ENCODE measurements at regions not wholly inside any gene's neighbourhood (a gene's known extent, or its start where the extent isn't known, plus 50 kb on each side); places are given as distances from the start of the nearest gene placed in this dataset.

DNA sequence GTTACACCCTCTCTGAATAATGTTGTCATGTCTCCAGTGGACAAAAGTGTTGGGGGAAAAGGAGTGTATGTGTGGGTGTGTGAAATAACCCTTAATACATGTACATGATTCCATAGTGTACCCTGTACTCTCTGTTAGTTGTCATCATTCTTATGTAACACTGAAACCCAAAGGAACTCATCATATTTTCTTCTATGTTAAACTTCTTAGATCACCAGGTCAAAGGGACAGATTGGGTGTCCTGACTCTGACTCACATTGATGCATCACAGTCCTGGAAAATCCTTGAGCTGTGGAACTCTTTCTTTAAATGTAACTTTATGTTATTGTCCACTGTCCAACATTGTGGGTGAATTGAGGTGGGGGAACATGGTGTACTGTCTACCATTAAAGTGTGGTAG lies 350.5 kb downstream of the DHX35 start:
- DNase-seq (ENCODE audit: low read depth), result no peak
- Histone ChIP-seq H3K36me3 (ENCODE audit: control insufficient read depth, insufficient read depth, low read length, severe bottlenecking) (no peaks in the 10 kb centered on the region), H3K4me3 (ENCODE audit: low read length) (no peak overlapping the region), H3K4me1 (ENCODE audit: control insufficient read depth, insufficient read depth, low read length) (peaks cover 11% of the 10 kb centered on the region), H3K9me3 (ENCODE audit: control insufficient read depth, low read length) (peaks cover 8% of the 10 kb centered on the region), H3K9ac (ENCODE audit: low read length) (no peak overlapping the region), H3K27me3 (replicated peaks; ENCODE audit: control insufficient read depth, insufficient read depth, low read length) (peaks cover 37% of the 10 kb centered on the region)

DNA sequence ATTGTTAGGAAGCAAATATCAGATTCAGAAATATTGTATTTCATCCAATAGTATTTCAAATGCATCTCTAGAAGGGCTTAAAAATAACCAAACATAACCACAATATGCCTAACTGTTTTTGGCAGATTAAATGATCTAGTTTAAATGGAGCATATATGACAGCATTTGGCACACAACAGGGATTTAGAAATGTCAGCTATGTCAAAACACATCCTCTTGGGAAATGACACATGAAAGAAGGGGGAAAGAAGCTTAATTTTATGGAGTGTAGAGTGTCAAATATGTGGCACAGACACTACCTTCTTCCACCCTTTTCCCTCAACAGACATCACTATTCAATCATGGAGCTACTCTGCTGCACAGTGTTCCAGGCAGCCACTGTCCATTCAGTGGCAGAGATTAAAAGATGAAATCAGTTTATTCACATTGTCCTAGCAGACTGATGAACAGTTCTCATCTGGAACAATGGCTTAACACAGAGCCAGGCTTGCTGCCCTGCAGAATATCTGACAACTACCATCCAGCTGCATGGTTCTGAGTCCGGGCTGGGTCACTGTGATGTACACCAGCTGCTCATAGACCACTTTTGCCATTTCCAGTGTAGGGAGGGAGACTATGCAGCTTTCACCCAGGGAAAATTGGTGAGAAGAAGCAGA lies 349.8 kb downstream of the DHX35 start:
- H3K27me3 ChIP-seq (replicated peaks; ENCODE audit: control insufficient read depth, insufficient read depth, low read length), result peaks cover 37% of the 10 kb centered on the region
- no peak for DNase-seq (ENCODE audit: low read depth)
- peaks cover 10% of the 10 kb centered on the region for H3K9me3 ChIP-seq (ENCODE audit: control insufficient read depth, low read length)
- no peak overlapping the region for H3K9ac ChIP-seq (ENCODE audit: low read length)
- H3K4me3 ChIP-seq (ENCODE audit: low read length), result no peak overlapping the region
- H3K36me3 ChIP-seq (ENCODE audit: control insufficient read depth, insufficient read depth, low read length, severe bottlenecking), result no peaks in the 10 kb centered on the region
- peaks cover 11% of the 10 kb centered on the region for H3K4me1 ChIP-seq (ENCODE audit: control insufficient read depth, insufficient read depth, low read length)

- DNase-seq (ENCODE audit: low read depth), result no peak
- H3K9me3 ChIP-seq (ENCODE audit: control insufficient read depth, low read length), result peaks cover 10% of the 10 kb centered on the region
These were observed 348.3 kb downstream of the DHX35 start for GRCh38 chr20:39310363-39310995.

DNA sequence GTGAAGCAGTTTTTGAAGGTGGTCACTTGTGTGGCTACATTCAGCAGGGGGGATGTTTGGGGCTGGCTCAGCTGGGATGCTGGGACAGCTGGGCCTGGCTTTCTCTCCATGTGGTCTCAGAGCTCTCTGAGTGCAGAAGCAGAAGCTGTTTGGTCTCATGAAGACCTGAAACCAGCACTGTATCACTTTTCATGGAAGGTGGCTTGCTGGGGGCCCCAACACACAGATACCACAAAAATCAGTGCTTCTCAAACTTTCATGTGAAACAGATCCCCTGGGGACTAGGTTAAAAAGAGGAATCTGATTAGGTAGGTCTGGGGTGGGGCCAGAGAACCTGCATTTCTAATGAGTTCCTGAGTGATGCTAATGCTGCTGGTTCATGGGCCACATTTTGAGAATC lies 347.3 kb downstream of the DHX35 start:
- Histone ChIP-seq H3K4me3 (ENCODE audit: low read length) (no peak overlapping the region), H3K9me3 (ENCODE audit: control insufficient read depth, low read length) (peaks cover 10% of the 10 kb centered on the region), H3K4me1 (ENCODE audit: control insufficient read depth, insufficient read depth, low read length) (peaks cover 11% of the 10 kb centered on the region), H3K9ac (ENCODE audit: low read length) (no peak overlapping the region), H3K27me3 (replicated peaks; ENCODE audit: control insufficient read depth, insufficient read depth, low read length) (peaks cover 39% of the 10 kb centered on the region), H3K36me3 (ENCODE audit: control insufficient read depth, insufficient read depth, low read length, severe bottlenecking) (no peaks in the 10 kb centered on the region)
- no peak for DNase-seq (ENCODE audit: low read depth)

More at GRCh38 chr20:39310363-39310995, 348.3 kb downstream of the DHX35 start:
- H3K4me3 ChIP-seq (ENCODE audit: low read length), result no peak overlapping the region
- peaks cover 32% of the 10 kb centered on the region for H3K27me3 ChIP-seq (replicated peaks; ENCODE audit: control insufficient read depth, insufficient read depth, low read length)
- H3K9ac ChIP-seq (ENCODE audit: low read length), result no peak overlapping the region
- H3K36me3 ChIP-seq (ENCODE audit: control insufficient read depth, insufficient read depth, low read length, severe bottlenecking), result no peaks in the 10 kb centered on the region
- H3K4me1 ChIP-seq (ENCODE audit: control insufficient read depth, insufficient read depth, low read length), result peaks cover 11% of the 10 kb centered on the region

- Histone ChIP-seq H3K36me3 (ENCODE audit: control insufficient read depth, insufficient read depth, low read length, severe bottlenecking) (no peaks in the 10 kb centered on the region), H3K4me1 (ENCODE audit: control insufficient read depth, insufficient read depth, low read length) (no peaks in the 10 kb centered on the region), H3K27me3 (replicated peaks; ENCODE audit: control insufficient read depth, insufficient read depth, low read length) (peaks cover 25% of the 10 kb centered on the region), H3K9me3 (ENCODE audit: control insufficient read depth, low read length) (no peaks in the 10 kb centered on the region), H3K4me3 (ENCODE audit: low read length) (no peak overlapping the region), H3K9ac (ENCODE audit: low read length) (no peak overlapping the region)
- no peak for DNase-seq (ENCODE audit: low read depth)
These were observed 340.2 kb downstream of the DHX35 start for GRCh38 chr20:39302312-39302711.

- Histone ChIP-seq H3K36me3 (ENCODE audit: control insufficient read depth, insufficient read depth, low read length, severe bottlenecking) (no peaks in the 10 kb centered on the region), H3K4me1 (ENCODE audit: control insufficient read depth, insufficient read depth, low read length) (no peaks in the 10 kb centered on the region), H3K4me3 (ENCODE audit: low read length) (no peak overlapping the region), H3K27me3 (replicated peaks; ENCODE audit: control insufficient read depth, insufficient read depth, low read length) (peaks cover 10% of the 10 kb centered on the region), H3K9me3 (ENCODE audit: control insufficient read depth, low read length) (peaks cover 3% of the 10 kb centered on the region), H3K9ac (ENCODE audit: low read length) (no peak overlapping the region)
- DNase-seq (ENCODE audit: low read depth), result no peak
These were observed 337.6 kb downstream of the DHX35 start for GRCh38 chr20:39299783-39300182.

DNA sequence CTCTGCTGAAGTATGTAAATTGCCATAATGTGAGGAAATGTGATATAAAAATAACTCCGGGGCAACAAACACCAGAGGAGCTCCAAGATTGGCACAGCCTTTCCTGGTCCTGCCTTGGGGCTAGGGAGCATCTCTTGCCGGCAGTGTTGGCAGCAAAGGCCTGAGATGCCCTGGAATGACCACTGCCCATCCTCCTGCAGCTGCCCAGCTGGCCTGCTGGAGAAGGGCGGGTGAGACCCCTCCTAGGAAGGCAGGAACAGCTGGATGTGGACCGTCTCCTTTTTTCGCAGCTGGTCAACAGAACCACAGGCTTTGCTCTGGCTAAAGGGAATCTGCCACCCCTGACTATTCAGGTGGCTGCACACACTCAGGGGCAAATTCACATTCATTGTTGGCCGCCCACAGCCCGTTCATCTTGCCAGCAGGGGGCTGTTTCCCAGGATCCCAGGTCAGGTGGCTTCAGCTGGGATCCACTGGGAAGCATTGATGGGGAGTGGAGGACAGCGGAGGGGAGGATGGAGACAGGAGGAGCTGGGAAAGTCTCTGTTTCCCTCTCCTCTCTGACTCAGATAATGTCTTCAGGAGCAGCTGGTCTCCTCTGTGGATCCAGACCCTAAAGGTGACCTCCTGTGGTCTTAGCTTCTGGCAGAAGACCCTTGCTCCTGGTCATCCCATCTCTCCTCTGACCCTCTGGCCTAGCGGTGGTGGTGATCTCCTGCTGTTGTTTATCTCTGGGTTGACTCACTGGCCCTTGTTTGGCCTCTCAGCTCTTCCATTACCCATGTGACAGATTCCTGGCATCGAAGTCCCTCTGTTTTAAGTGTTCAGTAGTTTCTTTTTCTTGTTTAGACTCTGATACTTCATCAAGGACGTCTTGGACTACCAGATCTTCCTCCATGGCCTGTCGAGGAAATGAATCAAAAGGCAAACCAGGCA lies 336.7 kb downstream of the DHX35 start:
- H3K9ac ChIP-seq (ENCODE audit: low read length), result no peak overlapping the region

DNA sequence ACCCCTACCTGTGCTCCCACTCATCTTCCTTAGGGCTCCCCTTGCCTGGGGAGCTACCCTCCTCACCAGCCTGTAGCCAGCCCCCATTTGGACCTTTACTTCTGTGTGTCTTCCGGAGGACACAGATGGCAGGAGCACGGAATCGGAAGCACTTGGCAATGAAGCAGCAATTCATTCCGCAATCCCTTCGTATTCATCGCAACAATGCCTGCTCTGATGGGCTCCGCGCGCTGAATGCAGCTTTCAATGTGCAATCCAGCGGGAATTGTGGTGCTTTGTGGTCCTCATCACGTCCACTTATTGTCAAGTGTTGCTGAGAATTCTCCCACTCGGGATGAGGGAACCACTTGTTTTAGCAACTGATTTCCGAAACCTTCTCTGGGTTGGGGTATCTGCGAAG lies 336.0 kb downstream of the DHX35 start:
- Histone ChIP-seq H3K4me1 (ENCODE audit: control insufficient read depth, insufficient read depth, low read length) (no peaks in the 10 kb centered on the region), H3K36me3 (ENCODE audit: control insufficient read depth, insufficient read depth, low read length, severe bottlenecking) (no peaks in the 10 kb centered on the region), H3K27me3 (replicated peaks; ENCODE audit: control insufficient read depth, insufficient read depth, low read length) (peaks cover 2% of the 10 kb centered on the region), H3K9ac (ENCODE audit: low read length) (no peak overlapping the region), H3K9me3 (ENCODE audit: control insufficient read depth, low read length) (peaks cover 3% of the 10 kb centered on the region), H3K4me3 (ENCODE audit: low read length) (no peak overlapping the region)
- no peak for DNase-seq (ENCODE audit: low read depth)

More for the DNA sequence above, 336.7 kb downstream of the DHX35 start:
- no peak overlapping the region for H3K4me3 ChIP-seq (ENCODE audit: low read length)
- peaks cover 3% of the 10 kb centered on the region for H3K9me3 ChIP-seq (ENCODE audit: control insufficient read depth, low read length)
- DNase-seq (ENCODE audit: low read depth), result no peak
- no peaks in the 10 kb centered on the region for H3K4me1 ChIP-seq (ENCODE audit: control insufficient read depth, insufficient read depth, low read length)
- peaks cover 4% of the 10 kb centered on the region for H3K27me3 ChIP-seq (replicated peaks; ENCODE audit: control insufficient read depth, insufficient read depth, low read length)
- H3K36me3 ChIP-seq (ENCODE audit: control insufficient read depth, insufficient read depth, low read length, severe bottlenecking), result no peaks in the 10 kb centered on the region

DNA sequence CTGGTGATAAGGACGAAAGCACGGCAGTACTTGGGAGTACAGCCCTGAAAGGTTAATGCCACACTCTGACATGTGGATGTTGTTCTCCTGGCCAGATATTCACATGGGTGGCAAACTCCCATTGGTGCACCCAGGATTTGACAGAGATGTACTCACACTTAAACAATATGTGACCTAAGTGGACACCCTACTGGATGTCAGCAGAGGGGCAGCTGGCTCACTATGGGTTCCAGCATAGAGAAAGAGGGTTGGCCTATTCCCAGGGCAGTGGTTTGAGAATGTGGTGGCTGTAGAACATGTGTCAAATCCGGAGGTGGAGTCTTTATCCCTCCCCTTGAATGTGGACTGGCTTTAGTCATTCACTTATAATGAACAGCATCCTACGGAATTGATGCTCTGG lies 333.2 kb downstream of the DHX35 start:
- Histone ChIP-seq H3K27me3 (replicated peaks; ENCODE audit: control insufficient read depth, insufficient read depth, low read length) (no peaks in the 10 kb centered on the region), H3K9me3 (ENCODE audit: control insufficient read depth, low read length) (peaks cover 3% of the 10 kb centered on the region), H3K4me1 (ENCODE audit: control insufficient read depth, insufficient read depth, low read length) (peaks cover 3% of the 10 kb centered on the region), H3K4me3 (ENCODE audit: low read length) (no peak overlapping the region), H3K9ac (ENCODE audit: low read length) (no peak overlapping the region), H3K36me3 (ENCODE audit: control insufficient read depth, insufficient read depth, low read length, severe bottlenecking) (no peaks in the 10 kb centered on the region)
- DNase-seq (ENCODE audit: low read depth), result no peak

- Histone ChIP-seq H3K4me1 (ENCODE audit: control insufficient read depth, insufficient read depth, low read length) (peaks cover 3% of the 10 kb centered on the region), H3K36me3 (ENCODE audit: control insufficient read depth, insufficient read depth, low read length, severe bottlenecking) (no peaks in the 10 kb centered on the region), H3K9ac (ENCODE audit: low read length) (no peak overlapping the region), H3K27me3 (replicated peaks; ENCODE audit: control insufficient read depth, insufficient read depth, low read length) (no peaks in the 10 kb centered on the region), H3K4me3 (ENCODE audit: low read length) (no peak overlapping the region), H3K9me3 (ENCODE audit: control insufficient read depth, low read length) (peaks cover 3% of the 10 kb centered on the region)
- DNase-seq (ENCODE audit: low read depth), result no peak
These were observed 332.1 kb downstream of the DHX35 start for GRCh38 chr20:39294137-39294725.

DNA sequence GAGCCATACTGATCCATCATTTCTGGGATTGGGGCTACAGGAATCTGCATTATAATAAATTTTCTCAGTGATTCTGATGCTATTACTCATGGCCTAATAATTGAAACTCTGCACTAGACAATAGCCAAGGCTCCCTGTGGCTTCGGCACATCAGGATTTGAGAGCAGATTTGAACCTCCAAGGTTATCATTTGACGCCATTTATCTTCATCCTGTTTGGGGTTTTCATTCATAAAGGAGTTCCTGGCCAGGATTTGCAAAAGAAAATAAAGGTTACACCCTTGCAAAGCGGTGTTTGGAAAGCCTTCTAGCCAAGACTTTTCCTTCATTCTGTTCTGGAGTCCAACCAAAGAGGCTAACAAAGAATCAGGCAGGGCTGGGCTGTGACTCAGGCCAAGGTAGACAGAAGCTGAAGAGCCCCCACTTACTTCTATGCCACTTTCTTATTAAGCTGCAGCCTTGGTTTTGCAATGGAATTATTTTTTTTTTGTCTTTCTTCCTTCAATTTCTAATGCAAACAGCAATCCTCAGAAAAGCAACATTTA lies 330.1 kb downstream of the DHX35 start:
- no peak overlapping the region for H3K9ac ChIP-seq (ENCODE audit: low read length)
- no peak overlapping the region for H3K4me3 ChIP-seq (ENCODE audit: low read length)
- H3K36me3 ChIP-seq (ENCODE audit: control insufficient read depth, insufficient read depth, low read length, severe bottlenecking), result no peaks in the 10 kb centered on the region
- no peak for DNase-seq (ENCODE audit: low read depth)
- H3K4me1 ChIP-seq (ENCODE audit: control insufficient read depth, insufficient read depth, low read length), result peaks cover 3% of the 10 kb centered on the region
- H3K9me3 ChIP-seq (ENCODE audit: control insufficient read depth, low read length), result peaks cover 8% of the 10 kb centered on the region
- H3K27me3 ChIP-seq (replicated peaks; ENCODE audit: control insufficient read depth, insufficient read depth, low read length), result no peaks in the 10 kb centered on the region

Data from adipocyte (in vitro differentiated cells).